ENCODE measurements at regions not wholly inside any gene's neighbourhood (a gene's known extent, or its start where the extent isn't known, plus 50 kb on each side); places are given as distances from the start of the nearest gene placed in this dataset.

- TF ChIP-seq, protein P1, sequence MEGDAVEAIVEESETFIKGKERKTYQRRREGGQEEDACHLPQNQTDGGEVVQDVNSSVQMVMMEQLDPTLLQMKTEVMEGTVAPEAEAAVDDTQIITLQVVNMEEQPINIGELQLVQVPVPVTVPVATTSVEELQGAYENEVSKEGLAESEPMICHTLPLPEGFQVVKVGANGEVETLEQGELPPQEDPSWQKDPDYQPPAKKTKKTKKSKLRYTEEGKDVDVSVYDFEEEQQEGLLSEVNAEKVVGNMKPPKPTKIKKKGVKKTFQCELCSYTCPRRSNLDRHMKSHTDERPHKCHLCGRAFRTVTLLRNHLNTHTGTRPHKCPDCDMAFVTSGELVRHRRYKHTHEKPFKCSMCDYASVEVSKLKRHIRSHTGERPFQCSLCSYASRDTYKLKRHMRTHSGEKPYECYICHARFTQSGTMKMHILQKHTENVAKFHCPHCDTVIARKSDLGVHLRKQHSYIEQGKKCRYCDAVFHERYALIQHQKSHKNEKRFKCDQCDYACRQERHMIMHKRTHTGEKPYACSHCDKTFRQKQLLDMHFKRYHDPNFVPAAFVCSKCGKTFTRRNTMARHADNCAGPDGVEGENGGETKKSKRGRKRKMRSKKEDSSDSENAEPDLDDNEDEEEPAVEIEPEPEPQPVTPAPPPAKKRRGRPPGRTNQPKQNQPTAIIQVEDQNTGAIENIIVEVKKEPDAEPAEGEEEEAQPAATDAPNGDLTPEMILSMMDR (IDR thresholded peaks at IDR 0.05; ENCODE audit: insufficient read depth, low read length, severe bottlenecking), result no peak
- Histone ChIP-seq H3K36me3 (ENCODE audit: control insufficient read depth, insufficient read depth, low read length) (no peaks in the 10 kb centered on the region), H3K27me3 (ENCODE audit: control insufficient read depth, insufficient read depth, low read length) (no peaks in the 10 kb centered on the region), H3K4me3 (ENCODE audit: low read depth, low read length) (no peak overlapping the region)
- DNase-seq (ENCODE audit: low read depth) (peak; percentile 60), FAIRE-seq (no peak)
Measured at GRCh38 chr6:139967497-139967896, 593.0 kb upstream of the CITED2 start.

- no peak for DNase-seq (ENCODE audit: low read depth)
- Histone ChIP-seq H3K27me3 (ENCODE audit: control insufficient read depth, insufficient read depth, low read length) (no peaks in the 10 kb centered on the region), H3K36me3 (ENCODE audit: control insufficient read depth, insufficient read depth, low read length) (no peaks in the 10 kb centered on the region), H3K4me3 (ENCODE audit: low read depth, low read length) (no peak overlapping the region)
- TF ChIP-seq, protein P1 (IDR thresholded peaks at IDR 0.05; ENCODE audit: insufficient read depth, low read length, severe bottlenecking), result no peak
- no peak for FAIRE-seq
Measured at GRCh38 chr6:139965393-139965792, 590.9 kb upstream of the CITED2 start.

DNA sequence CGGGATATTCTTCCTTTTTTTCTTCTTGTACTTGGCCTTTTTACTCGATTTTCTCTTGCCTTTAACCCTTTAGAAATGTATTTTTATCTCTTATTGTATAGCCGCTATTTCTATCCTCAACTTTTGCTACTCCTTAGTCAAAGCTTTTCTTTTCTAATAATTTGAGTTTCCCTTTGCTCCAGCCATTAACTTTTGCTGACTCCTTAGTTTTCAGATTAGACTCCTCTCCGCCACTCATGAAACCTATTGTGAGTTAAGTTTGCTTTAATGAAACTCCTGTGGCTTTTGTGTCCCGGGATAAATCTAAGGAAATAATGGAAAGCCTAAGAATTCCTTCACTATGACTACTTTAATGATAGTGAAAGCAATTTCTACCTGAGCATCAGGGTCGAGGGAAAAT lies 590.3 kb upstream of the CITED2 start:
- FAIRE-seq (no peak), DNase-seq (ENCODE audit: low read depth) (no peak)
- no peak overlapping the region for H3K4me3 ChIP-seq (ENCODE audit: low read depth, low read length)
- TF ChIP-seq, protein P1 (IDR thresholded peaks at IDR 0.05; ENCODE audit: insufficient read depth, low read length, severe bottlenecking), result no peak
- H3K36me3 ChIP-seq (ENCODE audit: control insufficient read depth, insufficient read depth, low read length), result no peaks in the 10 kb centered on the region
- no peaks in the 10 kb centered on the region for H3K27me3 ChIP-seq (ENCODE audit: control insufficient read depth, insufficient read depth, low read length)

DNA sequence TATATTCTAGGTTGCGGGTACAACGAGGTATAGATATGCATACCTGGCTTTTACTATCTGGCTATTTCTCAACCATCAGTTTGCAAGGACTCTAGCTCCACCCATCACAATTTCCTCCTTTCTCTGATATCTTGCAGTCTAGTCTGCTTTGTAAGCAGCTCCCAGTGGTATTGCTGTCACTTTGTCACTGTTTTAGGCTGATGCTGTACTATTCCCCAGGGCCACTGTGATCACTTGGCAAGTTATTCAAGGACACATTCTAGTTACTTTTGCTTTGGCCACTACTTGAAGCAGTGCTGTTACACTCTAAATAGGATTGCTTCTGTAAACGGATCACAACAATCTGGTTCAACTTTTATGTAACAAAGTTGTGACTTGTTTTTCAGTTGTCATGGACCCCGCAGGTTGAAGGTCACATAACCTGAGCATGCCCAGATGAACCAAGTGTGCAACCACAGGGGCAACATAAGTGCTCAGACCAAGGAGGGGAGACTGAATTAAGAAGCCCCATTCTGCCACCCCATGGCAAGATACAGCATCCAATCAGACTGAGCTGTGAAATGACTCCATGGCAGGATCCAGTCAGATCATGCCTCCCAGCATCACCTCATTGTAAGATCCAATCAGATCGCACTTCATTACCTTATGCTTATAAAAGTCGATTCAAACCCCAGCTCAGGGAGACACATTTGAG lies 588.4 kb upstream of the CITED2 start:
- FAIRE-seq, result no peak
- no peaks in the 10 kb centered on the region for H3K36me3 ChIP-seq (ENCODE audit: control insufficient read depth, insufficient read depth, low read length)
- no peak overlapping the region for H3K4me3 ChIP-seq (ENCODE audit: low read depth, low read length)
- DNase-seq (ENCODE audit: low read depth), result no peak
- TF ChIP-seq, protein P1 (IDR thresholded peaks at IDR 0.05; ENCODE audit: insufficient read depth, low read length, severe bottlenecking), result no peak
- H3K27me3 ChIP-seq (ENCODE audit: control insufficient read depth, insufficient read depth, low read length), result no peaks in the 10 kb centered on the region

DNA sequence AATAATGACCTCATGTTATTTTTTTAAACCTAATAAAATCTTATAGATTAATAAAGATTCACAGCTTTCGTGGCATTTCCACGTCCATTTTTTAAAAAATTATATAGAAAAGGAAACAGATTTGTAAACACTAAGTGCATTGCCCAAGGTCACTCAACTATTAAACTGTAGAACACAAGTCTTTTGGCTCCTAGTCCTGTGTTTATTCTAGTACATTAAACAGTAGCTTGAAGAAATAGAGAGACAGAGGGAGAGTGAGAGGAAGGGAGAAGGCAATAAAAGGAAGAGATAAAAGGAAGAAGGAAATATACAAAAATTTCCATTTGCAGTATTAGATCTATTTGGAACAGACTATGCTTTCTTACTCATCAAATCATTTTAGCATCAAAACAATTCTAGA lies 586.7 kb upstream of the CITED2 start:
- Histone ChIP-seq H3K4me3 (ENCODE audit: low read depth, low read length) (no peak overlapping the region), H3K27me3 (ENCODE audit: control insufficient read depth, insufficient read depth, low read length) (no peaks in the 10 kb centered on the region), H3K36me3 (ENCODE audit: control insufficient read depth, insufficient read depth, low read length) (no peaks in the 10 kb centered on the region)
- DNase-seq (ENCODE audit: low read depth), result no peak
- no peak for FAIRE-seq
- TF ChIP-seq, protein P1 (IDR thresholded peaks at IDR 0.05; ENCODE audit: insufficient read depth, low read length, severe bottlenecking), result no peak

- TF ChIP-seq, protein P1 (IDR thresholded peaks at IDR 0.05; ENCODE audit: insufficient read depth, low read length, severe bottlenecking), result no peak
- DNase-seq (ENCODE audit: low read depth) (peak; percentile 43), FAIRE-seq (no peak)
- no peaks in the 10 kb centered on the region for H3K27me3 ChIP-seq (ENCODE audit: control insufficient read depth, insufficient read depth, low read length)
- no peaks in the 10 kb centered on the region for H3K36me3 ChIP-seq (ENCODE audit: control insufficient read depth, insufficient read depth, low read length)
- H3K4me3 ChIP-seq (ENCODE audit: low read depth, low read length), result no peak overlapping the region
Measured at GRCh38 chr6:139960671-139961070, 586.2 kb upstream of the CITED2 start.

Data from bronchial epithelial cell (primary cell).